ENCODE measurements at regions not wholly inside any gene's neighbourhood (a gene's known extent, or its start where the extent isn't known, plus 50 kb on each side); places are given as distances from the start of the nearest gene placed in this dataset.
"Not testable (repeated sequence)": the region's sequence is repeated elsewhere in the genome, so short reads cannot be mapped to it uniquely, and the experiment has no call there.

- H3K4me1 ChIP-seq (ENCODE audit: control insufficient read depth in 1 of 2, insufficient read depth in 2 of 2, low read length in 2 of 2); H4K20me1 ChIP-seq (ENCODE audit: insufficient read depth); POLR2A ChIA-PET; H3K9ac ChIP-seq (ENCODE audit: low read length); DNase-seq (ENCODE audit: low read depth, low spot score); H3K36me3 ChIP-seq (ENCODE audit: control insufficient read depth in 1 of 2, insufficient read depth in 2 of 2, low read length in 2 of 2); H3K4me2 ChIP-seq (ENCODE audit: low read length); ATAC-seq; intact Hi-C loops (cut with micrococcal nuclease); H3K9me2 ChIP-seq (ENCODE audit: insufficient read depth); BruUV-seq (replicated peaks); H3K4me3 ChIP-seq (replicated peaks in 1 of 2; ENCODE audit: low read depth in 1 of 2, low read length in 2 of 2); H2AFZ ChIP-seq (ENCODE audit: low read depth, low read length, poor library complexity, severe bottlenecking); CTCF ChIA-PET; H3K27ac ChIP-seq (ENCODE audit: low read depth, low read length); H3K27me3 ChIP-seq (ENCODE audit: insufficient read depth, low read length); H3K9me3 ChIP-seq (ENCODE audit: control insufficient read depth in 1 of 2, insufficient read depth in 1 of 2, low read depth in 1 of 2, low read length in 2 of 2); RAD21 ChIA-PET (ENCODE audit: low non-redundant PET in 1 of 2, low total read pairs in 2 of 2, uncharacterized antibody in 2 of 2, unreplicated experiment in 2 of 2); H3K79me2 ChIP-seq (ENCODE audit: insufficient read depth, low read length): not testable (repeated sequence)
These were observed 186.3 kb downstream of the AEBP2 start for GRCh38 chr12:19625551-19625950.

DNA sequence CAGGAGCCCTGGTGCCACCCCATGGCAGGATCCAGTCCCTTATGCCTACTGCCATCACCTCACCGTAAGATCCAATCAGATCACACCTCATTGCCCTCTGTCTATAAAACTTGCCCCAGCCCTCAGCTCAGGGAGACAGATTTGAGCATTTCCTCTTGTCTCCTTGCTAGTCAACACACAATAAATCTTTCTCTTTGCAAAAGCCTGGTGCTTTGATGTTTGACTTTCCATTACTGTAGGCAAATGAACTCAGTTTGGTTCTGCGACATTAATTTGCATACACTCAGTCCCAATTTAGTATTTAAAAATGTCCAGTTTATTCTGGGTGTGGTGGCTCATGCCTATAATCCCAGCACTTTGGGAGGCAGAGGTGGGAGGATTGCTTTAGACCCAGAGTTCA, 188.4 kb downstream of the AEBP2 start:
- no peaks in the 10 kb centered on the region for H3K36me3 ChIP-seq (ENCODE audit: control insufficient read depth in 1 of 2, insufficient read depth in 2 of 2, low read length in 2 of 2)
- DNase-seq (ENCODE audit: low read depth, low spot score) (no peak), ATAC-seq (no peak)
- CTCF ChIA-PET = interaction anchor here (0.6 kb wide), 1 partner anchor 775 kb away, joined by 3 read pairs; no protein-coding TSS in a partner anchor
- intact Hi-C loops (cut with micrococcal nuclease) = no loop called here
- H3K9me2 ChIP-seq (ENCODE audit: insufficient read depth) = no peaks in the 10 kb centered on the region
- TF ChIP-seq SP1 (IDR thresholded peaks at IDR 0.05; ENCODE audit: low read depth) (no peak), YY1 (IDR thresholded peaks at IDR 0.05; ENCODE audit: extremely low read depth, insufficient replicate concordance, low read depth, low read length) (no peak)
- TF ChIP-seq, protein P1, sequence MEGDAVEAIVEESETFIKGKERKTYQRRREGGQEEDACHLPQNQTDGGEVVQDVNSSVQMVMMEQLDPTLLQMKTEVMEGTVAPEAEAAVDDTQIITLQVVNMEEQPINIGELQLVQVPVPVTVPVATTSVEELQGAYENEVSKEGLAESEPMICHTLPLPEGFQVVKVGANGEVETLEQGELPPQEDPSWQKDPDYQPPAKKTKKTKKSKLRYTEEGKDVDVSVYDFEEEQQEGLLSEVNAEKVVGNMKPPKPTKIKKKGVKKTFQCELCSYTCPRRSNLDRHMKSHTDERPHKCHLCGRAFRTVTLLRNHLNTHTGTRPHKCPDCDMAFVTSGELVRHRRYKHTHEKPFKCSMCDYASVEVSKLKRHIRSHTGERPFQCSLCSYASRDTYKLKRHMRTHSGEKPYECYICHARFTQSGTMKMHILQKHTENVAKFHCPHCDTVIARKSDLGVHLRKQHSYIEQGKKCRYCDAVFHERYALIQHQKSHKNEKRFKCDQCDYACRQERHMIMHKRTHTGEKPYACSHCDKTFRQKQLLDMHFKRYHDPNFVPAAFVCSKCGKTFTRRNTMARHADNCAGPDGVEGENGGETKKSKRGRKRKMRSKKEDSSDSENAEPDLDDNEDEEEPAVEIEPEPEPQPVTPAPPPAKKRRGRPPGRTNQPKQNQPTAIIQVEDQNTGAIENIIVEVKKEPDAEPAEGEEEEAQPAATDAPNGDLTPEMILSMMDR (IDR thresholded peaks at IDR 0.05 in 2 of 3, conservative IDR thresholded peaks at IDR 0.05 in 1 of 3; ENCODE audit: borderline replicate concordance in 1 of 3, insufficient read depth in 1 of 3, low read depth in 2 of 3, low read length in 2 of 3) = no peak
- H3K9ac ChIP-seq (ENCODE audit: low read length) = no peak overlapping the region
- RAD21 ChIA-PET (ENCODE audit: low non-redundant PET in 1 of 2, low total read pairs in 2 of 2, uncharacterized antibody in 2 of 2, unreplicated experiment in 2 of 2) = no interaction called here
- H4K20me1 ChIP-seq (ENCODE audit: insufficient read depth) = no peaks in the 10 kb centered on the region
- POLR2A ChIA-PET = no interaction called here
- H3K4me3 ChIP-seq (replicated peaks in 1 of 2; ENCODE audit: low read depth in 1 of 2, low read length in 2 of 2) = no peak overlapping the region
- no peaks in the 10 kb centered on the region for H3K27me3 ChIP-seq (ENCODE audit: insufficient read depth, low read length)
- H2AFZ ChIP-seq (ENCODE audit: low read depth, low read length, poor library complexity, severe bottlenecking) = no peak overlapping the region
- H3K9me3 ChIP-seq (ENCODE audit: control insufficient read depth in 1 of 2, insufficient read depth in 1 of 2, low read depth in 1 of 2, low read length in 2 of 2) = no peaks in the 10 kb centered on the region
- no peak overlapping the region for H3K27ac ChIP-seq (ENCODE audit: low read depth, low read length)
- H3K4me1 ChIP-seq (ENCODE audit: control insufficient read depth in 1 of 2, insufficient read depth in 2 of 2, low read length in 2 of 2) = no peaks in the 10 kb centered on the region
- no peaks in the 10 kb centered on the region for H3K79me2 ChIP-seq (ENCODE audit: insufficient read depth, low read length)
- no TSS peak for BruUV-seq (replicated peaks)
- no peak overlapping the region for H3K4me2 ChIP-seq (ENCODE audit: low read length)
